HK-2 (cell line): ENCODE measurements at regions not wholly inside any gene's neighbourhood (a gene's known extent, or its start where the extent isn't known, plus 50 kb on each side); places are given as distances from the start of the nearest gene placed in this dataset.
A peak's percentile ranks its signal among the peaks of the same experiment; 100 is the strongest.

Experiments
- DNase-seq: peaks from one replicate; pipeline ENCODE4 v3.0.0-alpha.2; 2018; ENCODE audit not compliant: unreplicated experiment

GRCh38 chr22:27115410-27115809, 458.0 kb downstream of the MIAT start:
- no peak for DNase-seq

- no peak for DNase-seq
These were observed 458.4 kb downstream of the MIAT start for GRCh38 chr22:27115816-27116256.

GRCh38 chr22:27116312-27117086, 459.1 kb downstream of the MIAT start:
- DNase-seq: no peak

- DNase-seq: no peak
These were observed 462.6 kb downstream of the MIAT start for GRCh38 chr22:27120036-27120435.

- no peak for DNase-seq
These were observed 465.2 kb downstream of the MIAT start for GRCh38 chr22:27122574-27122973.

GRCh38 chr22:27123880-27124279, 466.5 kb downstream of the MIAT start:
- no peak for DNase-seq

- no peak for DNase-seq
These were observed 467.1 kb downstream of the MIAT start for GRCh38 chr22:27124351-27124966.

GRCh38 chr22:27125539-27125938, 468.2 kb downstream of the MIAT start:
- DNase-seq: no peak

GRCh38 chr22:27127911-27128310, 470.5 kb downstream of the MIAT start:
- no peak for DNase-seq

- no peak for DNase-seq
These were observed 471.2 kb downstream of the MIAT start for GRCh38 chr22:27128461-27129085.

GRCh38 chr22:27129266-27129665, 471.9 kb downstream of the MIAT start:
- no peak for DNase-seq

- DNase-seq: no peak
These were observed 473.5 kb downstream of the MIAT start for GRCh38 chr22:27130906-27131305.

GRCh38 chr22:27131346-27131745, 474.0 kb downstream of the MIAT start:
- DNase-seq: no peak

- no peak for DNase-seq
These were observed 475.0 kb downstream of the MIAT start for GRCh38 chr22:27132400-27132799.

GRCh38 chr22:27133019-27133431, 475.6 kb downstream of the MIAT start:
- DNase-seq: no peak

GRCh38 chr22:27133681-27134314, 476.4 kb downstream of the MIAT start:
- no peak for DNase-seq

GRCh38 chr22:27134315-27134701, 476.9 kb downstream of the MIAT start:
- peak; percentile 41 for DNase-seq

- DNase-seq: no peak
These were observed 477.9 kb downstream of the MIAT start for GRCh38 chr22:27135031-27135981.

- no peak for DNase-seq
These were observed 479.2 kb downstream of the MIAT start for GRCh38 chr22:27136596-27136995.

GRCh38 chr22:27137871-27138337, 480.5 kb downstream of the MIAT start:
- DNase-seq: no peak

GRCh38 chr22:27138471-27138870, 481.1 kb downstream of the MIAT start:
- DNase-seq: no peak
